HG03469 (cell line): ENCODE measurements at regions not wholly inside any gene's neighbourhood (a gene's known extent, or its start where the extent isn't known, plus 50 kb on each side); places are given as distances from the start of the nearest gene placed in this dataset.

Experiments
- ATAC-seq: cut with Tn5 transposase; IDR thresholded peaks from one replicate; pipeline ENCODE4 v1.9.1; 2021; ENCODE audit warnings: mild to moderate bottlenecking, moderate library complexity, moderate number of reproducible peaks; ENCODE audit not compliant: unreplicated experiment

GRCh38 chr6:142558786-142559185 is 257.0 kb downstream of the ADGRG6 start:
- no peak for ATAC-seq

GRCh38 chr6:142561511-142562265 is 259.9 kb downstream of the ADGRG6 start:
- ATAC-seq, result no peak

GRCh38 chr6:142562865-142563264 is 261.1 kb downstream of the ADGRG6 start:
- no peak for ATAC-seq

- peak; percentile 55 for ATAC-seq
Observed at GRCh38 chr6:142566628-142567396, 265.0 kb downstream of the ADGRG6 start.

- no peak for ATAC-seq
Observed at GRCh38 chr6:142567461-142567860, 265.7 kb downstream of the ADGRG6 start.

GRCh38 chr6:142568857-142569597 is 267.2 kb downstream of the ADGRG6 start:
- no peak for ATAC-seq

GRCh38 chr6:142569676-142570075 is 267.9 kb downstream of the ADGRG6 start:
- no peak for ATAC-seq

- ATAC-seq, result no peak
Observed at GRCh38 chr6:142570221-142570671, 268.4 kb downstream of the ADGRG6 start.

- no peak for ATAC-seq
Observed at GRCh38 chr6:142592876-142593275, 291.1 kb downstream of the ADGRG6 start.

- ATAC-seq, result no peak
Observed at GRCh38 chr6:142597836-142598235, 296.0 kb downstream of the ADGRG6 start.

- ATAC-seq, result no peak
Observed at GRCh38 chr6:142601427-142601826, 299.6 kb downstream of the ADGRG6 start.

GRCh38 chr6:142602972-142603371 is 301.2 kb downstream of the ADGRG6 start:
- no peak for ATAC-seq

GRCh38 chr6:142605922-142606485 is 304.2 kb downstream of the ADGRG6 start:
- no peak for ATAC-seq

GRCh38 chr6:142612956-142613355 is 311.1 kb downstream of the ADGRG6 start:
- no peak for ATAC-seq

- ATAC-seq, result no peak
Observed at GRCh38 chr6:142613981-142614380, 312.2 kb downstream of the ADGRG6 start.

- ATAC-seq, result no peak
Observed at GRCh38 chr6:142617158-142617557, 315.4 kb downstream of the ADGRG6 start.

GRCh38 chr6:142621822-142622221 is 320.0 kb downstream of the ADGRG6 start:
- no peak for ATAC-seq

GRCh38 chr6:142624978-142625715 is 319.8 kb downstream of the HIVEP2 start:
- no peak for ATAC-seq

GRCh38 chr6:142627474-142627873 is 317.5 kb downstream of the HIVEP2 start:
- ATAC-seq, result no peak
